H1 (cell line): ENCODE measurements at regions not wholly inside any gene's neighbourhood (a gene's known extent, or its start where the extent isn't known, plus 50 kb on each side); places are given as distances from the start of the nearest gene placed in this dataset.

Experiments used
- EGR1 ChIP-seq: IDR thresholded peaks from 2 replicates; pipeline ENCODE4 v1.6.1; 2011; ENCODE audit warnings: low read depth, low read length, borderline replicate concordance
- POU5F1 ChIP-seq: IDR thresholded peaks from 2 replicates; pipeline ENCODE4 v1.6.1; 2011; ENCODE audit warnings: low read depth, mild to moderate bottlenecking, low read length, moderate library complexity
- SP1 ChIP-seq: IDR thresholded peaks from 2 replicates; pipeline ENCODE4 v1.6.1; 2011; ENCODE audit warnings: low read depth, low read length
- TEAD4 ChIP-seq: IDR thresholded peaks from 2 replicates; pipeline ENCODE4 v1.6.1; 2012; ENCODE audit warnings: low read depth, low read length, inconsistent platforms, mixed read lengths
- TF ChIP-seq, protein P1 (sequence below): IDR thresholded peaks from 2 replicates; pipeline ENCODE4 v1.6.1; 2012; ENCODE audit warnings: inconsistent platforms

DNA sequence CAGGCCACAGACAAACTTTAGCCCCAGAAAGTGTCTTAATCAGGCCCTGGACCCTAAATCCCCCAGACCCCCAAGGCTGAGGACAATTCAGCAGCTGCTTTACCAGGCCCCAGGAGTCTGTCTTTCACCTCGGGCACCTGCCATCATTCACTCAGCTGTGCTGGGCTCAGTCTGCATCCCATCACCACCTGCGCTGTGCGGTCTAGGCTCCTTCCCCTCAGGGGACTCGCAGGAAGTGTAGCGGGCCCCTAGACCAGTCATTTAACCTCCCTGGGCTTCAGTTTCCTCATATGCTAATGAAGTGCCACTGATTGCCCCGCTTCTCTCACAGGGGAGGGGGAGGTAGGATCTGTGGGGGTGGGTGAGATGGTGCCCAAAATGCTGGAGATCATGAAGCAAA lies 76.4 kb upstream of the ZMIZ1 start (continued):
- TF ChIP-seq, protein P1, sequence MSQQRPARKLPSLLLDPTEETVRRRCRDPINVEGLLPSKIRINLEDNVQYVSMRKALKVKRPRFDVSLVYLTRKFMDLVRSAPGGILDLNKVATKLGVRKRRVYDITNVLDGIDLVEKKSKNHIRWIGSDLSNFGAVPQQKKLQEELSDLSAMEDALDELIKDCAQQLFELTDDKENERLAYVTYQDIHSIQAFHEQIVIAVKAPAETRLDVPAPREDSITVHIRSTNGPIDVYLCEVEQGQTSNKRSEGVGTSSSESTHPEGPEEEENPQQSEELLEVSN: no peak
- TF ChIP-seq TEAD4: no peak
- TF ChIP-seq SP1: no peak
- TF ChIP-seq EGR1: no peak
- no peak for TF ChIP-seq POU5F1
